Lung microvascular endothelial cell (primary cell): ENCODE measurements at regions not wholly inside any gene's neighbourhood (a gene's known extent, or its start where the extent isn't known, plus 50 kb on each side); places are given as distances from the start of the nearest gene placed in this dataset.

ENCODE experiments used
- DNase-seq, 2 donors: peaks; one replicate each; pipeline versions ENCODE4 v3.0.0 to v3.0.0-alpha.2; 2010; ENCODE audit warnings: low read depth in 2 of 2

GRCh38 chr2:129112181-129112580, 793.5 kb upstream of the HS6ST1 start:
- DNase-seq, result no peak

- DNase-seq, result no peak
Measured at GRCh38 chr2:129113776-129114175, 795.1 kb upstream of the HS6ST1 start.

GRCh38 chr2:129117434-129117833, 798.8 kb upstream of the HS6ST1 start:
- no peak for DNase-seq

- DNase-seq, result no peak
Measured at GRCh38 chr2:129118296-129118695, 799.6 kb upstream of the HS6ST1 start.

GRCh38 chr2:129129087-129129486, 810.4 kb upstream of the HS6ST1 start:
- no peak for DNase-seq

GRCh38 chr2:129133692-129134641, 815.3 kb upstream of the HS6ST1 start:
- no peak for DNase-seq

GRCh38 chr2:129135017-129135416, 816.3 kb upstream of the HS6ST1 start:
- no peak for DNase-seq

GRCh38 chr2:129139380-129139779, 820.7 kb upstream of the HS6ST1 start:
- DNase-seq, result no peak

- DNase-seq, result no peak
Measured at GRCh38 chr2:129142465-129142864, 823.8 kb upstream of the HS6ST1 start.

- DNase-seq, result no peak
Measured at GRCh38 chr2:129144082-129144791, 825.6 kb upstream of the HS6ST1 start.

- DNase-seq, result no peak
Measured at GRCh38 chr2:129152514-129152913, 827.0 kb upstream of the RAB6C start.

- DNase-seq, result no peak
Measured at GRCh38 chr2:129160879-129161278, 818.6 kb upstream of the RAB6C start.

- no peak for DNase-seq
Measured at GRCh38 chr2:129164220-129164949, 815.1 kb upstream of the RAB6C start.

GRCh38 chr2:129165006-129165405, 814.5 kb upstream of the RAB6C start:
- DNase-seq, result no peak

- DNase-seq, result no peak
Measured at GRCh38 chr2:129167456-129167855, 812.0 kb upstream of the RAB6C start.

- no peak for DNase-seq
Measured at GRCh38 chr2:129170570-129170969, 808.9 kb upstream of the RAB6C start.

- DNase-seq, result no peak
Measured at GRCh38 chr2:129174143-129174542, 805.3 kb upstream of the RAB6C start.

GRCh38 chr2:129175051-129175450, 804.4 kb upstream of the RAB6C start:
- DNase-seq, result no peak

GRCh38 chr2:129176375-129176774, 803.1 kb upstream of the RAB6C start:
- no peak for DNase-seq

GRCh38 chr2:129178356-129178755, 801.1 kb upstream of the RAB6C start:
- DNase-seq, result no peak

GRCh38 chr2:129179199-129179598, 800.3 kb upstream of the RAB6C start:
- no peak for DNase-seq

GRCh38 chr2:129180124-129180716, 799.2 kb upstream of the RAB6C start:
- DNase-seq, result no peak
